ENCODE measurements at regions not wholly inside any gene's neighbourhood (a gene's known extent, or its start where the extent isn't known, plus 50 kb on each side); places are given as distances from the start of the nearest gene placed in this dataset.

- TF ChIP-seq CTCF (IDR thresholded peaks at IDR 0.05; ENCODE audit: poor library complexity, severe bottlenecking) (no peak), POLR2AphosphoS5 (IDR thresholded peaks at IDR 0.05) (no peak), RAD21 (conservative IDR thresholded peaks at IDR 0.05) (no peak)
- TF ChIP-seq, protein P1, sequence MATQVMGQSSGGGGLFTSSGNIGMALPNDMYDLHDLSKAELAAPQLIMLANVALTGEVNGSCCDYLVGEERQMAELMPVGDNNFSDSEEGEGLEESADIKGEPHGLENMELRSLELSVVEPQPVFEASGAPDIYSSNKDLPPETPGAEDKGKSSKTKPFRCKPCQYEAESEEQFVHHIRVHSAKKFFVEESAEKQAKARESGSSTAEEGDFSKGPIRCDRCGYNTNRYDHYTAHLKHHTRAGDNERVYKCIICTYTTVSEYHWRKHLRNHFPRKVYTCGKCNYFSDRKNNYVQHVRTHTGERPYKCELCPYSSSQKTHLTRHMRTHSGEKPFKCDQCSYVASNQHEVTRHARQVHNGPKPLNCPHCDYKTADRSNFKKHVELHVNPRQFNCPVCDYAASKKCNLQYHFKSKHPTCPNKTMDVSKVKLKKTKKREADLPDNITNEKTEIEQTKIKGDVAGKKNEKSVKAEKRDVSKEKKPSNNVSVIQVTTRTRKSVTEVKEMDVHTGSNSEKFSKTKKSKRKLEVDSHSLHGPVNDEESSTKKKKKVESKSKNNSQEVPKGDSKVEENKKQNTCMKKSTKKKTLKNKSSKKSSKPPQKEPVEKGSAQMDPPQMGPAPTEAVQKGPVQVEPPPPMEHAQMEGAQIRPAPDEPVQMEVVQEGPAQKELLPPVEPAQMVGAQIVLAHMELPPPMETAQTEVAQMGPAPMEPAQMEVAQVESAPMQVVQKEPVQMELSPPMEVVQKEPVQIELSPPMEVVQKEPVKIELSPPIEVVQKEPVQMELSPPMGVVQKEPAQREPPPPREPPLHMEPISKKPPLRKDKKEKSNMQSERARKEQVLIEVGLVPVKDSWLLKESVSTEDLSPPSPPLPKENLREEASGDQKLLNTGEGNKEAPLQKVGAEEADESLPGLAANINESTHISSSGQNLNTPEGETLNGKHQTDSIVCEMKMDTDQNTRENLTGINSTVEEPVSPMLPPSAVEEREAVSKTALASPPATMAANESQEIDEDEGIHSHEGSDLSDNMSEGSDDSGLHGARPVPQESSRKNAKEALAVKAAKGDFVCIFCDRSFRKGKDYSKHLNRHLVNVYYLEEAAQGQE (IDR thresholded peaks at IDR 0.05; ENCODE audit: borderline replicate concordance) = no peak
These were observed 279.8 kb upstream of the DACH1 start for GRCh38 chr13:72146816-72147215.

All from neural cell (in vitro differentiated cells).